ENCODE measurements at regions not wholly inside any gene's neighbourhood (a gene's known extent, or its start where the extent isn't known, plus 50 kb on each side); places are given as distances from the start of the nearest gene placed in this dataset.

DNA sequence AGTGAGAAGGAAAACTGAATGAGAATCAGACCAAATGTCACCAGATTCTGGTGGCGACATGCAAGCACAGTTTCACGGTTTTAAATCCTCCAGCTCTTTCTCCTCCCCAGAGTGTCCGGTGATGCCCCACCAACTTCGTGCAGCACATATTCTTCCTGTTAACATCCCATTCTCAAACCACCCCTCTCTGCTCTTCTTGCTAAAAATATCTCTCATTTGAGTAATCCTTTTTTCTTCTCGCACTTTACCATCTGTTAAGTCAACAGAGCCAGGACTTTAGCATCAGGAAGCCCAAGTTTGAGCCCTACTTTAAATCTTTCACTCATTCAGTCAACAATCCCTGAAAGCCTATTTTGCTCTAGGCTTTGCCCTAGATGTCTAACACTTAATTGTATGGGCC lies 68.2 kb upstream of the VGLL4 start:
- TF ChIP-seq POLR2A (IDR thresholded peaks at IDR 0.05; ENCODE audit: low read length) = no peak
- TF ChIP-seq GATA1 (IDR thresholded peaks at IDR 0.05; ENCODE audit: low read depth, low read length) = no peak

All from erythroblast (primary cell).